ENCODE measurements at regions not wholly inside any gene's neighbourhood (a gene's known extent, or its start where the extent isn't known, plus 50 kb on each side); places are given as distances from the start of the nearest gene placed in this dataset.
A peak's percentile ranks its signal among the peaks of the same experiment; 100 is the strongest.

- peak; percentile 79 for DNase-seq (ENCODE audit: low read depth)
- H3K4me3 ChIP-seq (ENCODE audit: control insufficient read depth, low read depth, low read length), result no peak overlapping the region
- TF ChIP-seq, protein P1, sequence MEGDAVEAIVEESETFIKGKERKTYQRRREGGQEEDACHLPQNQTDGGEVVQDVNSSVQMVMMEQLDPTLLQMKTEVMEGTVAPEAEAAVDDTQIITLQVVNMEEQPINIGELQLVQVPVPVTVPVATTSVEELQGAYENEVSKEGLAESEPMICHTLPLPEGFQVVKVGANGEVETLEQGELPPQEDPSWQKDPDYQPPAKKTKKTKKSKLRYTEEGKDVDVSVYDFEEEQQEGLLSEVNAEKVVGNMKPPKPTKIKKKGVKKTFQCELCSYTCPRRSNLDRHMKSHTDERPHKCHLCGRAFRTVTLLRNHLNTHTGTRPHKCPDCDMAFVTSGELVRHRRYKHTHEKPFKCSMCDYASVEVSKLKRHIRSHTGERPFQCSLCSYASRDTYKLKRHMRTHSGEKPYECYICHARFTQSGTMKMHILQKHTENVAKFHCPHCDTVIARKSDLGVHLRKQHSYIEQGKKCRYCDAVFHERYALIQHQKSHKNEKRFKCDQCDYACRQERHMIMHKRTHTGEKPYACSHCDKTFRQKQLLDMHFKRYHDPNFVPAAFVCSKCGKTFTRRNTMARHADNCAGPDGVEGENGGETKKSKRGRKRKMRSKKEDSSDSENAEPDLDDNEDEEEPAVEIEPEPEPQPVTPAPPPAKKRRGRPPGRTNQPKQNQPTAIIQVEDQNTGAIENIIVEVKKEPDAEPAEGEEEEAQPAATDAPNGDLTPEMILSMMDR (IDR thresholded peaks at IDR 0.05; ENCODE audit: control insufficient read depth, insufficient read depth, low read depth, low read length, missing control alignments), result no peak
These were observed 266.2 kb upstream of the PLXNA2 start for GRCh38 chr1:208510192-208510952.

- TF ChIP-seq, protein P1 (IDR thresholded peaks at IDR 0.05; ENCODE audit: control insufficient read depth, insufficient read depth, low read depth, low read length, missing control alignments), result no peak
- no peak for DNase-seq (ENCODE audit: low read depth)
- H3K4me3 ChIP-seq (ENCODE audit: control insufficient read depth, low read depth, low read length), result no peak overlapping the region
These were observed 267.2 kb upstream of the PLXNA2 start for GRCh38 chr1:208511242-208511860.

DNA sequence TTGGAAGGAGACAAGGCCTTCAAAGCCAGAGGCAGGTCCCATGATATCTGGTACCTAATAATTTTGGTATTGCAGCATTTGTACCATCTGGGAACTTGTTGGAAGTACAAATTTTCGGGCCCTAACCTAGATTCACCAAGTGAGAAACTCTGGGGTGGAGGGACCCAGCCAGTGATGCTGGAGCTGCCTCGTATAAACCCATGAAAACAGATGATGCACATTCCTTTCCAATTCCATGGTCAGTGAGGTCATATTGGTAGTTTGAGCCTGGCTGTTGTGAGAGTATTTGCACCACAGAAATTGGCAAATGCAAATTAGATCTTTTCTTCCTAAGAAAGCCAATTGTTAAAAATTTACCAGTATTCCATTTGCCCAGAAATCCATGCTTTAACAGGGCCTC lies 269.6 kb upstream of the PLXNA2 start:
- no peak overlapping the region for H3K4me3 ChIP-seq (ENCODE audit: control insufficient read depth, low read depth, low read length)
- DNase-seq (ENCODE audit: low read depth), result no peak
- TF ChIP-seq, protein P1 (IDR thresholded peaks at IDR 0.05; ENCODE audit: control insufficient read depth, insufficient read depth, low read depth, low read length, missing control alignments), result no peak

- H3K4me3 ChIP-seq (ENCODE audit: control insufficient read depth, low read depth, low read length), result no peak overlapping the region
- DNase-seq (ENCODE audit: low read depth), result no peak
- TF ChIP-seq, protein P1 (IDR thresholded peaks at IDR 0.05; ENCODE audit: control insufficient read depth, insufficient read depth, low read depth, low read length, missing control alignments), result no peak
These were observed 270.9 kb upstream of the PLXNA2 start for GRCh38 chr1:208515129-208515528.

DNA sequence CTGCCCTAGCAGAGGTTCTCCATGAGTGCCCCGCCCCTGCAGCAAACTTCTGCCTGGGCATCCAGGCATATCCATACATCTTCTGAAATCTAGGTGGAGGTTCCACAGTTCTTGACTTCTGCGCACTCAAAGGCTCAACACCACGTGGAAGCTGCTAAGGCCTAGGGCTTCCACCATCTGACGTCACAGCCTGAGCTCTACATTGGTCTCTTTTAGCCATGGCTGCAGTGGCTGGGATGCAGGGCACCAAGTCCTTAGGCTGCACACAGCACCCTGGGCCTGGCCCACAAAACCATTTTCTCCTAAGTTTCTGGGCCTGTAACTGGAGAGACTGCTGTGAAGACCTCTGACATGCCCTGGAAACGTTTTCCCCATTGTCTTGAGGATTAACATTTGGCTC lies 272.6 kb upstream of the PLXNA2 start:
- TF ChIP-seq, protein P1 (IDR thresholded peaks at IDR 0.05; ENCODE audit: control insufficient read depth, insufficient read depth, low read depth, low read length, missing control alignments), result no peak
- no peak overlapping the region for H3K4me3 ChIP-seq (ENCODE audit: control insufficient read depth, low read depth, low read length)
- DNase-seq (ENCODE audit: low read depth), result no peak

DNA sequence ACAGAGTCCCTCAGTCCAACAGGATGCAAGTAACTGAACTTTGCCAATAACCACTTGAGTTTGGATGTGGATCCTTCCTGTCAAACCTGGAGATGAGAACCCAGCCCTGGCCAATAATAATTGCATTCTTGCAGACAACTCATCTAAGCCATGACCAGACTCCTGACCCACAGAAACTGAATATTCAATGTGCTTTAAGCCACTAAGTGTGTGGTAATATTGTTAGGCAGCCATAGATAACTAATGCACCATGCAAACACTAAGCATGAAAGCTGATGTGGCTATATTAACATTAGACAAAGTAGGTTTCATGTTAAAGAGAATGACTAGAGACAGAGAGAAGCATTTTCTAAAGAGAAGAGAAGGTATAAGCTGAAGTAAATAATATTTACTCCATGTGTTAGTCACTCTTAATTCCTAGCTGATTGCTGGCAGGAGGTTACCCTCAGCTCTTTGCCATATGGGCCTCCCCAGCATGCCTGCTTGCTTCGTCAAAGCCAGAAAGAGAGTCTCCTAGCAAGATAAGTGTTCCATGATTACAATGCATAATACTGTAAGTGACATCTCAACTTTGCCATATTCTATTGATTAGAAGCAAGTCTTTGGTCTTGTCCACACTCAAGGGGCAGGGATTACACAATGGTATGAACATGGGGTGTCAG lies 276.4 kb upstream of the PLXNA2 start:
- no peak for DNase-seq (ENCODE audit: low read depth)
- no peak overlapping the region for H3K4me3 ChIP-seq (ENCODE audit: control insufficient read depth, low read depth, low read length)
- TF ChIP-seq, protein P1 (IDR thresholded peaks at IDR 0.05; ENCODE audit: control insufficient read depth, insufficient read depth, low read depth, low read length, missing control alignments), result no peak

Measured in AG09309 (cell line).